GM12891 (cell line): ENCODE measurements at regions not wholly inside any gene's neighbourhood (a gene's known extent, or its start where the extent isn't known, plus 50 kb on each side); places are given as distances from the start of the nearest gene placed in this dataset.

Experiments
- DNase-seq: peaks from one replicate; pipeline ENCODE4 v3.0.0; 2011; ENCODE audit warnings: low spot score; ENCODE audit not compliant: insufficient read length
- FAIRE-seq: peaks from 2 replicates; lab custom pipeline; 2011; peaks lifted over from hg19 to GRCh38; lab: Jason Lieb, UNC
- PAX5 ChIP-seq: IDR thresholded peaks from 2 replicates; pipeline ENCODE4 v1.6.1; 2011; ENCODE audit warnings: low read length, moderate library complexity, mild to moderate bottlenecking; ENCODE audit not compliant: insufficient read depth, severe bottlenecking
- POLR2A ChIP-seq: IDR thresholded peaks from 2 replicates; pipeline ENCODE4 v1.6.1; 2011; ENCODE audit warnings: low read depth, low read length, control low read depth
- POLR2AphosphoS5 ChIP-seq: IDR thresholded peaks from 2 replicates; pipeline ENCODE4 v1.6.1; 2011; ENCODE audit warnings: low read depth, low read length, control low read depth
- POU2F2 ChIP-seq: IDR thresholded peaks from 2 replicates; pipeline ENCODE4 v1.6.1; 2011; ENCODE audit warnings: low read depth, mild to moderate bottlenecking, control low read depth, low read length, moderate library complexity
- SPI1 ChIP-seq: IDR thresholded peaks from 2 replicates; pipeline ENCODE4 v1.6.1; 2011; ENCODE audit warnings: low read depth, low read length, control low read depth
- TAF1 ChIP-seq: IDR thresholded peaks from 2 replicates; pipeline ENCODE4 v1.6.1; 2011; ENCODE audit warnings: low read depth, low read length, control low read depth

DNA sequence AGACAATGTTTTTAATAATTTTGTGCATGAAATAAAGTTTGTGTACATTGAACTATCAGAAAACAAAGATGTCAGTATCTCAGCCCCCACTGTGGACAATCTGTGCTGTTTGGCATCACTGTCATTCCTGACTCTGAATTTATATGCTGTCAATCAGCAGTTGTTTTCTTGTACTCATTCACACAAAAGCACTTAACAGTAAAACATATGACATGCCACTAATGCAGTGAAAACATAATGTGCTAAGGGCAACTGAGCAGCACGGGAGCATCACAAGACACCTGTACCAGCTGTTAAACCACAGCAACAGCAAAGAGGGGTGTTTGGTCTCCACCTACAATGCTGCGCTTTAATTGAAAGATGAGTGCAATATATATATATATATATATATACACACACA, 647.8 kb upstream of the SLC35B3 start:
- no peak for TF ChIP-seq PAX5
- no peak for TF ChIP-seq SPI1
- no peak for TF ChIP-seq POLR2A
- no peak for TF ChIP-seq POLR2AphosphoS5
- DNase-seq = no peak
- FAIRE-seq = no peak

DNA sequence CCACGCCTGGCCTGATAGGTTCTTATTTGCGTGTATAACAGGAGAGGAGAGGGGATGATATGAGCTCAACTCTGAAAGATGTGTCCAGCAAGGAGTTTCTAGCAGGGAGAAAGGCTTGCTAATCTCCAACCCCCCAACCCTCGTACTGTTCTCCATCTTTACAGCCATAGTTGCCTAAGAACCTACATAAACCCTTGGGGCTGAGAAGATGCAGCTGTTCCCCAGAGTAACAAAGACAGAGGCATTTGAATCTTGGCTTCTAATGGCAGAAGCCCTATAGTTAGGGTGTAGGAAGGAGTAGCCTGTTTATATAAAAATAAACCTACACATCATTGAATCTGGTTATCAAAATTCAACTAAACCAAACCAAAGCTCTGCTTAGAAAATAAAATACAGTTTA, 631.4 kb upstream of the SLC35B3 start:
- TF ChIP-seq PAX5 = no peak
- no peak for TF ChIP-seq POLR2A
- TF ChIP-seq TAF1 = no peak
- no peak for TF ChIP-seq POLR2AphosphoS5
- no peak for TF ChIP-seq POU2F2
- TF ChIP-seq SPI1 = no peak
- no peak for DNase-seq
- no peak for FAIRE-seq

DNA sequence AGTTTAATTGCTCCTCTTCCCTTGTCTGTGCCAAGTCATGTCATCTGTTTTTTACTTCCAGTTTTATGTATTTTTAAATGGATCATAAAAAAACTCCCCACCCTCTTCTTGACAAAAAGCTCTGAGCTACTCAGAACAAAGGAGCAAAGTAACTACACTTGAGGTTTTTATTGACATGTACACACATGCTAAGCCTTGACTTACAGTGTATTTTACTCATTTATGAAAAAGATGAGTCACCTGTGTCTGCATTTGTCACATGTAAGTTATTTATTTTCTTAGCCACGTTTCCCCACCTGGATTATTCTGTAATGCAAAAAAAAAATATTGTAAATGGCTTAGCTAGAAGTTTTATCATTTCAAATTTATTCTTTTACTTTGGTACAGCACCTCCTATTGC, 628.8 kb upstream of the SLC35B3 start:
- TF ChIP-seq POU2F2 = no peak
- no peak for TF ChIP-seq POLR2AphosphoS5
- no peak for TF ChIP-seq SPI1
- TF ChIP-seq POLR2A = no peak
- TF ChIP-seq PAX5 = no peak
- no peak for TF ChIP-seq TAF1
- DNase-seq (no peak), FAIRE-seq (no peak)

DNA sequence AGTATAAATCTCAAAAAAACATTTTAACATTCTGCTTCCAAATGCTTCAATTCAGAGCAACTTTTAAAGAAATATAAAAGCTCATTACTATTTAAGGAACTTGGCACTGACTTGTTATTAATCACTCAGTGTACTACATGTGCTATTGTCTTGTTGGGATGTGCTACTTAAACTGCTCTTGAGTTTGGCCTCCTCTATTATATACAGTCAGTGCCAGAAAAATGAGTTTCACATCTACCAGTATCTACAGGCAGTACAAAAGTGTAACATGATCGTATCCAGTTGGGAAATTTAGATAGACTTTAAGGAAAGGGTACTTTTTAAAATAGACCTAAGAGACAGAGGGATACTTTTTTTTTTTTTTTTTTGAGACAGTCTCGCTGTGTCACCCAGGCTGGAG, 627.3 kb upstream of the SLC35B3 start:
- no peak for DNase-seq
- no peak for TF ChIP-seq SPI1
- TF ChIP-seq POLR2A = no peak
- no peak for TF ChIP-seq PAX5
- TF ChIP-seq POLR2AphosphoS5 = no peak
- no peak for TF ChIP-seq POU2F2
- no peak for TF ChIP-seq TAF1
- FAIRE-seq = no peak

DNA sequence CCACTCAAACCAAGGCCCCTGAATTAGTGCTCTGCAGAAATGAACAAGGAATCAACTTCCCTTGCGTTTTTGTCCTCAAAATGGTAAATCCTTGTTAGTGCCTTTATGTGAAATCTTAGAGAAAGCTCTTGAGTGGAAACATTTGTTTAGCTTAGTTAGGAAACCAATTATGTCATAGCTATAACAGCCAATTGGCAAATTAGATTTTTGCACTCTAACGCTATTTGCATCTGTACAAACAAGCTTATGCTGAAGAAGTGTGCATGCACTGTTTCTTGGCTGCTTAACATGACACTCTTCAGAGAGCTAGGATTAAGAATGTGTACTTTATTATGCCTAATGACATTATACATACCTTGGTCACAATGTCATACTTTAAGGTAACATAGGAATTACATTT, 622.6 kb upstream of the SLC35B3 start:
- TF ChIP-seq SPI1 (no peak), POLR2AphosphoS5 (no peak), POLR2A (no peak), TAF1 (no peak), PAX5 (no peak), POU2F2 (no peak)
- no peak for FAIRE-seq
- no peak for DNase-seq

DNA sequence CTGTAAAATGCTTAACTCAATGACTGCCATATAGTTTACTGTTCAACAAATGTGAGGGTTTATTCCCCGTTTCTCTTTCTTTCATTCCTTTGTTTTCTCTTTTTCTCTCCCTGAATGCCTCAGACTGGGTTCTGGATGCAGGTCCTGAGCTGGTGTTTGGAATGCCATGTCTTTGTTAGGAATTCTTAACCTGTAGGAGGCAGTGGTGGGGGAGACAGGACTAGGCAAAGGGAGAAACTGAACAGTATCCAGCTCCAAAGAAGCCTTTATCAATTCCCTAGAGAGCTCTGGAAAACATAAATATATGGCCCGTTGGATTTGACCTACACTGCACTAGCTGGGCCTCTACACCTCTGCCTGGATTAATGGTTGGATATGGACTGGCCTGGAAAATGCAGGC, 621.2 kb upstream of the SLC35B3 start:
- FAIRE-seq = no peak

DNA sequence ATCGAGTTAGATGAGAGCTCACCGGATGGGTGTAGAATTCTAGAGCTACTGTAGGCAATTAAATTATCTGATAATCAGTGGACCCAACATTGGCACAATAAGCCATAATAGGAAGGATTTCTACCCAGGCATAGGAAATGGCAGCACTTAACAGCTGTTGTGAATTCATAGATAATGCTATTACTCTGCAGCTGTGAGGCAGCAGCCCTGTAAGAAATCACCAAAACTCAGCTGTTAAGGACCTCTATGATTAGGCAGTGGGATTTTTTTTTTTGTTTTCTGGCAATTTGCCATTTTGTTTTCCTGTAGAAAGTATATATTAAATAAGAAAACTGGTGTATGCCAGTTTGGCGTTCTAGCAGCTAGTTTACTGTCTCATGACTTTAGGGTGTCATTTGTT, 609.1 kb upstream of the SLC35B3 start:
- TF ChIP-seq SPI1 = no peak
- no peak for TF ChIP-seq TAF1
- no peak for TF ChIP-seq POLR2A
- TF ChIP-seq PAX5 = no peak
- no peak for TF ChIP-seq POLR2AphosphoS5
- TF ChIP-seq POU2F2 = no peak
- DNase-seq = no peak
- no peak for FAIRE-seq

More for the DNA sequence above, 621.2 kb upstream of the SLC35B3 start:
- no peak for DNase-seq
- TF ChIP-seq SPI1 (no peak), TAF1 (no peak), POU2F2 (no peak), PAX5 (no peak), POLR2A (no peak), POLR2AphosphoS5 (no peak)

DNA sequence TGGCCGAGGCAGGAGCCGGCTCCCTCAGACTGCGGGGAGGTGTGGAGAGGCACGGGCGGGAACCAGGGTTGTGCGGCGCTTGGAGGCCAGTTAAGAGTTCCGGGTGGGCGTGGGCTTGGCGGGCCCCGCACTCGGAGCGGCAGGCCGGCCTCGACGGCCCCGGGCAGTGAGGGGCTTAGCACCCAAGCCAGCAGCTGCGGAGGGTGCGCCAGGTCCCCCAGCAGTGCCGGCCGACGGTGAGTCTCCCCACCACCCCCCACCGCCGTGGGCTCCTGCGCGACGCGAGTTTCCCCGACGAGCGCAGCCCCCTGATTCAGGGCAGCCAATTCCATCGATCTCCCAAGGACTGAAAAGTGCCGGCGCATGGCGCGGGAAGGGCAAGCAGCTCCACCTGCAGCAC, 605.4 kb upstream of the SLC35B3 start:
- TF ChIP-seq TAF1 = no peak
- no peak for TF ChIP-seq POLR2AphosphoS5
- TF ChIP-seq POLR2A = no peak
- TF ChIP-seq POU2F2 = no peak
- TF ChIP-seq PAX5 = no peak
- no peak for TF ChIP-seq SPI1
- FAIRE-seq (no peak), DNase-seq (no peak)

DNA sequence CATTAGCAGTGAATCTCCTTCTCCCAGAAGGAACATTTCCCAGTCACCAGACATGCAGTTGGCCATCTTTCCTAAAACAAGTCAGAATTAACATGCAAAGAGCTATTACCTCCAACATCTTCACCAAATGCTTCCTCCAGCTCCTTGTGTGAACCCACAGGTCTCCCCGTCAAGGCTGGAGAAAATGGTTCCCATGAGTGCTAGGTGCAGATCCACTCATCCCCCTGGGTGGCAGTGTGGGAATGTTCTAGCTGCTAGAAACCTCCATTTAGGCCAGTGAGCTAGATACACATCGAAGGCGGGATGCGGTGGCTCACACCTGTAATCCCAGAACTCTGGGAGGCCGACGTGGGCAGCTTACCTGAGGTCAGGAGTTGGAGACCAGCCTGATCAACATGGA, 603.9 kb upstream of the SLC35B3 start:
- TF ChIP-seq SPI1 (no peak), POLR2A (no peak)
- DNase-seq = no peak
- FAIRE-seq = no peak

DNA sequence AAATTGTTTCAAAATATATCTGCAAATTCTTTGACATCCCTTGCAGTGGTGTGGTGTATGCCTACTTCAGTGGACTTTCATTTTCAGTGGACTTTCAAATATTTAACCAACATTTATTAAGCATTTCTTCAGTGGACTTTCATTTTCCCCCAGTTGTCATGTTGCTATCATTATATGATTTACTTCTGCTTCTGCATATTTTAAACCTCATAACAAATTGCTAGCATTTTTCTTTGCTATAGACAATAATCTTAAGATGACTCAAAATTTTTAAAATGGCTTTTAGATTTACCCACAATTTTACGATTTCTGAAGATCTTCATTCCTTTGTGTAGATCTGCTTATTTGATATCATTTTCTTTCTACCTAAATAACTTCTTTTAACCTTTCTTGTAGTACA, 592.7 kb upstream of the SLC35B3 start:
- DNase-seq (no peak), FAIRE-seq (no peak)
- TF ChIP-seq TAF1 = no peak
